Left ventricle myocardium inferior (tissue), 1 donor: ENCODE measurements at regions not wholly inside any gene's neighbourhood (a gene's known extent, or its start where the extent isn't known, plus 50 kb on each side); places are given as distances from the start of the nearest gene placed in this dataset.

Experiments
- DNase-seq: peaks from one replicate; pipeline ENCODE4 v3.0.0-alpha.2; 2020
- H3K27ac ChIP-seq: fragments of 200-600 bp; replicated peaks from 2 replicates; pipeline ENCODE4 v1.8.0; 2021
- H3K27me3 ChIP-seq: fragments of 200-600 bp; 2 replicates; pipeline ENCODE4 v1.8.0; 2021; ENCODE audit warnings: low read depth
- H3K36me3 ChIP-seq: fragments of 200-600 bp; 2 replicates; pipeline ENCODE4 v1.8.0; 2021
- H3K4me1 ChIP-seq: fragments of 200-600 bp; 2 replicates; pipeline ENCODE4 v1.8.0; 2021
- H3K4me3 ChIP-seq: fragments of 200-600 bp; 2 replicates; pipeline ENCODE4 v1.8.0; 2021; ENCODE audit warnings: mild to moderate bottlenecking, moderate library complexity
- H3K9me3 ChIP-seq: fragments of 200-600 bp; replicated peaks from 2 replicates; pipeline ENCODE4 v1.8.0; 2021
- intact Hi-C: fragments of 100-400 bp; cut with micrococcal nuclease; formaldehyde crosslinking; loops from one replicate; pipeline ENCODE4 v1.11.0; 2022
- TF ChIP-seq, protein P1 (sequence below): fragments of 200-600 bp; IDR thresholded peaks from 2 replicates; pipeline ENCODE4 v1.8.0; 2021; ENCODE audit warnings: antibody characterized with exemption, mild to moderate bottlenecking, borderline replicate concordance
- donor health status: DM: no; HTN: yes; CAD: no; lungs with severe emphysema.

- Histone ChIP-seq H3K4me3 (no peak overlapping the region), H3K27me3 (no peaks in the 10 kb centered on the region), H3K27ac (no peak overlapping the region), H3K36me3 (no peaks in the 10 kb centered on the region), H3K4me1 (no peaks in the 10 kb centered on the region), H3K9me3 (no peaks in the 10 kb centered on the region)
- no peak for DNase-seq
- TF ChIP-seq, protein P1, sequence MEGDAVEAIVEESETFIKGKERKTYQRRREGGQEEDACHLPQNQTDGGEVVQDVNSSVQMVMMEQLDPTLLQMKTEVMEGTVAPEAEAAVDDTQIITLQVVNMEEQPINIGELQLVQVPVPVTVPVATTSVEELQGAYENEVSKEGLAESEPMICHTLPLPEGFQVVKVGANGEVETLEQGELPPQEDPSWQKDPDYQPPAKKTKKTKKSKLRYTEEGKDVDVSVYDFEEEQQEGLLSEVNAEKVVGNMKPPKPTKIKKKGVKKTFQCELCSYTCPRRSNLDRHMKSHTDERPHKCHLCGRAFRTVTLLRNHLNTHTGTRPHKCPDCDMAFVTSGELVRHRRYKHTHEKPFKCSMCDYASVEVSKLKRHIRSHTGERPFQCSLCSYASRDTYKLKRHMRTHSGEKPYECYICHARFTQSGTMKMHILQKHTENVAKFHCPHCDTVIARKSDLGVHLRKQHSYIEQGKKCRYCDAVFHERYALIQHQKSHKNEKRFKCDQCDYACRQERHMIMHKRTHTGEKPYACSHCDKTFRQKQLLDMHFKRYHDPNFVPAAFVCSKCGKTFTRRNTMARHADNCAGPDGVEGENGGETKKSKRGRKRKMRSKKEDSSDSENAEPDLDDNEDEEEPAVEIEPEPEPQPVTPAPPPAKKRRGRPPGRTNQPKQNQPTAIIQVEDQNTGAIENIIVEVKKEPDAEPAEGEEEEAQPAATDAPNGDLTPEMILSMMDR, result no peak
- intact Hi-C loops, result no loop called here
Observed at GRCh38 chr7:24075426-24075810, 208.6 kb upstream of the NPY start.

DNA sequence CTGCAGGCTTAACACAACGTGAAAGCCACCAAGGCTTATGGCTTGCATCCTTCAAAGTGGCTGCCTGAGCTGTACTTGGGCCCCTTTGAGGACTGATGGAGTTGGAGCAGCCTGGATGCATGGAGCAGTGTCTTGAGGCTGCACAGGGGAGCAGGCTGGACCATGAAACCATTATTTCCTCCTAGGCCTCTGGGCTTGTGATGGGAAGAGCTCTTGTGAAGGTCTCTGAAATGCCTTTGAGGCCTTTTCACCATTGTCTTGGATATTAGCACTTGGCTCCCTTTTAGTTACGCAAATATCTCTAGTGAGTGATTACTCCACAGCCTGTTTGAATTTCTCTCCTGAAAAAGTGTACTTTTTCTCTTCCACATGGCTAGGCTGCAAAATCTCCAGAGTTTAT lies 201.2 kb upstream of the NPY start:
- peaks cover 43% of the 10 kb centered on the region for H3K9me3 ChIP-seq
- H3K4me1 ChIP-seq, result no peaks in the 10 kb centered on the region
- no peak for DNase-seq
- no peak overlapping the region for H3K27ac ChIP-seq
- intact Hi-C loops, result no loop called here
- no peaks in the 10 kb centered on the region for H3K36me3 ChIP-seq
- no peak overlapping the region for H3K4me3 ChIP-seq
- TF ChIP-seq, protein P1, result no peak
- H3K27me3 ChIP-seq, result no peaks in the 10 kb centered on the region

DNA sequence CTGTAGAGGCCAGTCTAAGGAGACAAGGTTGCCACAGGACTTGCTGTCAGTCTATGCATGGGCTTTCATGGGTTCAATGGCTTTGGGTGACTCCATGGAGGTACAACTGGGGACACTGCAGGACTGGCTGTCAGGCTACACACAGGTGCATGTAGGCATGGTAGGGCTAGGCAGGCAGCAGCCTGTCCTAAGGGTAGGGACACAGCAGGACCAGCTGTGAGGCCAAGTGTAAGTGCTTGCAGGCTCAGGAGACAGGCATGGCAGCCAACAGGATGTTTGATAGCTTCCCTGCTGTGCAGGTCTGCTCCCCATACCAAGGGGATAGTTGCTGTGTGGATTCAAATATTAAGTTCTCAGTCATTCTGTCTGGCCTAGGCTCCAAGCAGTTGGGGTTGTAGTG lies 181.0 kb upstream of the NPY start:
- H3K4me1 ChIP-seq, result no peaks in the 10 kb centered on the region
- TF ChIP-seq, protein P1, result no peak

GRCh38 chr7:24108906-24109376 lies 175.0 kb upstream of the NPY start:
- Histone ChIP-seq H3K27ac (no peak overlapping the region), H3K4me3 (no peak overlapping the region), H3K9me3 (no peaks in the 10 kb centered on the region), H3K4me1 (no peaks in the 10 kb centered on the region), H3K36me3 (no peaks in the 10 kb centered on the region), H3K27me3 (no peaks in the 10 kb centered on the region)
- DNase-seq, result no peak
- TF ChIP-seq, protein P1, result no peak
- intact Hi-C loops, result no loop called here

More for the DNA sequence above, 181.0 kb upstream of the NPY start:
- intact Hi-C loops, result no loop called here
- no peak for DNase-seq
- H3K27ac ChIP-seq, result no peak overlapping the region
- H3K9me3 ChIP-seq, result peaks cover 38% of the 10 kb centered on the region
- H3K27me3 ChIP-seq, result no peaks in the 10 kb centered on the region
- H3K4me3 ChIP-seq, result no peak overlapping the region
- H3K36me3 ChIP-seq, result no peaks in the 10 kb centered on the region

- intact Hi-C loops, result no loop called here
- Histone ChIP-seq H3K4me1 (no peaks in the 10 kb centered on the region), H3K4me3 (no peak overlapping the region), H3K9me3 (no peaks in the 10 kb centered on the region), H3K27ac (no peak overlapping the region), H3K36me3 (no peaks in the 10 kb centered on the region), H3K27me3 (peaks cover 5% of the 10 kb centered on the region)
- DNase-seq, result no peak
- TF ChIP-seq, protein P1, result no peak
Observed at GRCh38 chr7:24110056-24110455, 173.9 kb upstream of the NPY start.

DNA sequence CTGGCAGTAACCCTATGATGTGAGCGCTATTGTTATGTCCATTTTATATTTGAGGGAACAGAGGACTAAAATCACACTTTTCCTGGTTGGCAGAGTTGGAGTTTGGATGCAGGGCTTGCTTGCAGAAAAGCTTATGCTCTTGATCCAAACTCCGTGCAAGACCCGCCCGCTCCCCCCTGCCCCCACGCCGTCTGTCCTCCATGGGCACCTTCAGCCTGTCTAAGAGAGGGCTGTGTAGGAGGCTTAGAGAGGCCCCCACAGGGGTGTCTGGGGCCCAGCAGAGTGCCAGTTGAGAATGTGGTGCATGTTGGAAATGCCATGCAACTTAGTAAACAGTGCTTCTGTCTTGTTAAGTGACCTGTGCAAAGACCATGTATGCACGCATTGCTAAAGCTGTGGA lies 170.5 kb upstream of the NPY start:
- TF ChIP-seq, protein P1, result no peak
- no peaks in the 10 kb centered on the region for H3K4me1 ChIP-seq
- intact Hi-C loops, result no loop called here

More for the DNA sequence above, 170.5 kb upstream of the NPY start:
- Histone ChIP-seq H3K27ac (no peak overlapping the region), H3K27me3 (peaks cover 12% of the 10 kb centered on the region), H3K36me3 (no peaks in the 10 kb centered on the region), H3K9me3 (no peaks in the 10 kb centered on the region), H3K4me3 (no peak overlapping the region)
- no peak for DNase-seq
